C1 segment of cervical spinal cord (tissue), 14 donors: ENCODE measurements at regions not wholly inside any gene's neighbourhood (a gene's known extent, or its start where the extent isn't known, plus 50 kb on each side); places are given as distances from the start of the nearest gene placed in this dataset.
A peak's percentile ranks its signal among the peaks of the same experiment; 100 is the strongest.

Source experiments
- DNase-seq, 14 donors: peaks; one replicate each; lab custom pipeline; 2025; lab: John Stamatoyannopoulos, UW

GRCh38 chr11:71356904-71357303 lies 91.3 kb downstream of the DHCR7 start:
- DNase-seq = no peak

DNA sequence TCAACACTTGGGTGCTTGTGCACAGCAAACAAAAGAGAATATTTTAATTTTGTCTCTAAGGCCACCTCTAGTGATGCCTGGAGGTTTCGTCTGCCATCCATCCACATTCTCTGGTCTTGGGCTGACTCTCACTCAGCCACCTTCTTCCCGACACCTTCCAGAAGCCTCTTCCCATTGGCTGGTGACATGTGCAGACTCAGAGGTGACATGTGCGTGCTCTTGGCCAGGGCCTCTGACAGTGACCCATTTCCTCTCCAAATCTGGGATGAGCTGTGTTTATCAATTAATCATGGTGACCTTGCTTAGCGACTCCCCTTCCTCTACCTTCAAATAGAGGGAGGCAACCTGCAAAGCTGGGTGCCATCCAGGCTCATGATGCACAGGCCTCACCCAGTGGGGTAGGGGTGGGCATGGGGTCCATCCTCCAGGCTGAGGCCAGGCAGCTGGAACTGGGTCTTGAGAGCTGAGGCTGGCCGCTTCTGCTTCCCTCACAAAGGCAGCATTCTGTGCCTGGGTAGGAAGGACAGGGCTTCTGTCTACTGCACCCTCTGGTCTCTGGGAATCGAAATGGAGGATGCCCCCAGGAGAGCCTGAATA lies 91.8 kb downstream of the DHCR7 start:
- DNase-seq = no peak

DNA sequence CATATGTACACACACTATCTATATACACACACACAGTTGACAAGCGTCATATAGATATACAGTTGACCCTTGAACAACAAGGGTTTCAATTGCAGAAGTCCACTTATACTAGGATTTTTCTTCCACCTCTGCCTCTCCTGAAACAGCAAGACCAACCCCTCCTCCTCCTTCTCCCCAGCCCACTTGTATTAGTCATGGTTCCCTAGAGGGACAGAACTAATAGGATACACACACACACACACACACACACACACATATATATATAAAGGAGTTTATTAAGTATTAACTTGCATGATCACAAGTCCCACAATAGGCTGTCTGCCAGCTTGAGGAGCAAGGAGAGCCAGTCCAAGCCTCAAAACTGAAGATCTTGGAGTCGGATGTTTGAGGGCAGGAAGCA lies 92.9 kb downstream of the DHCR7 start:
- no peak for DNase-seq

- DNase-seq = peak in 1 of 14 donors; percentile 50
These were observed 93.6 kb downstream of the DHCR7 start for GRCh38 chr11:71354394-71355105.

DNA sequence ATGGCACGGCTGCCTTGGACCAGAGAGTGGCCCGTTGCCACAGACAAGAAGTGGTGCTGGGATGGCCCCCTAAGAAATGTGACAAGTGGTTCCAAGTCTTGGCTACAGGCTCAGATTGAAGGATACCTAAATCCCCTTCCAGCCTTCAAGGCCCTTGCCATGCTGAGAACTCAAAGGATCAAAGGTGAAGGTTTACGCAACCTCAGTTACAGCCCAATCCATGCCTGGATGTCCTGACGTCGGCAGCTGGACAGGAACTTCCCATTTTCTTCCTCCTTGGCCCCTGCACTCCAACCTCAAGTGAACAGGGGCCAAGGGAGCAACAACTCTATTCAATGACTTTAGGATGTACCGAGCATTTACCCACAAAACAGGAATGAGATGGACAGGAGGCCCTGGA lies 95.4 kb downstream of the DHCR7 start:
- DNase-seq = no peak

DNA sequence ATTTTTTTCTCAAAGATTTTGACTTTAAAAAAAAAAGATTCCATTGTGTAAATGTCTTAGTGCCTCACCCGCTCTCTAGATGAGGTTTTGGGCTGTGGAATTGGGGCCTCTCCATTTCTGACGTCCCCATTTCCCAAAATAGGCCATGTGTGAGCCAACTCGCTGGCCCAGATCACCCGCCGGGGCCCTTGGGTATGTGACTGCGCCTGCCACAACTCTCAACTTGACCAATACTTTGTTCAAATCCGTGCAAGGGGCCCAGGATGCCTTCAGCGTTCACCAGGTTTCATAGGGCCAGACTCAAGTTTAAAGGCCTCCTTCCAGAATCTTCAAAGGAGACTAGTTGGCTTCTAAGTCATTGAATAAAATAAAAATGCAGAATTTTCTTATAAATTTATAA lies 96.0 kb downstream of the DHCR7 start:
- no peak for DNase-seq

- no peak for DNase-seq
These were observed 97.2 kb upstream of the SHANK2 start for GRCh38 chr11:71349627-71350026.

GRCh38 chr11:71343828-71344400 lies 91.5 kb upstream of the SHANK2 start:
- DNase-seq = no peak

DNA sequence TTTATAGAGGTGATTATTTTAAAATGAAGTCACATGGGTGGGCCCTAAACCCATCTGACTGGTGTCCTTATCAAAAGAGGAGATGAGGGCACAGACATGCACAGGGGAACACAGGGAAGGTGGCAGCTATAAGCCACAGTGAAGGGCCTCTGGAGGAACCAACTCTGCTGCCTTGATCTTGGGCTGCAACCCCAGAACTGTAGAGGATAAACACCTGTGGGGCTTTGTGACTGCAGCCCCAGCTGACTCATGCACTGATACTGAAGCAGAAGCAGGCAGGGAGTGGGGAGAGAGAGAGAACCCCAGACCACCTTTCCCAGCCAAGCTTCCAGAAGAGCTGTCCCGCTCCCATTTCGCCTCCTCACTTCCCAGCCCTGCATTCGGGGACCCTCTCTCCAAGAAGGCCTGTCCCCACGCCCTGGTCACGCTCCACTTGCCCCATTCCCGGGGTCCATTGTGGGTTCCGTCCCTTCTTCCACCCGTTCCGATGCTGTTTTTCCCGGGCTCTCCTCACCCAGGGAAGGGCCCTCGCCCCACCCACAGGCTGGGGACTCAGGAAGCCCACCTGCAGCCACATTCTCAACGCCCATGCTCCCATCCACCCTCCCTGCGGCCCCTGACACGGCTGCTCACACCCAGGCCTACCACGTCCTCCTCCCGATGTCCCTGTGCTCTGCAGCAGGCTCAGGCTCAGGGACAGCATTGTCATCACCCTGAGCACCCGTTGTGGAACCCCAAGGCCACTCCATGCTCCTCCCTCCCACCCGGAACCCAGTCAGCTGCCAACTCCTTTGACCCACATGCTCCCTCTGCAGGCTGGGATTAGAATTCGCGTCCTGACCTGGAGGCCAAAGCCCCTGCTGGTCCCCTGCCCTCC lies 90.8 kb upstream of the SHANK2 start:
- DNase-seq = no peak

DNA sequence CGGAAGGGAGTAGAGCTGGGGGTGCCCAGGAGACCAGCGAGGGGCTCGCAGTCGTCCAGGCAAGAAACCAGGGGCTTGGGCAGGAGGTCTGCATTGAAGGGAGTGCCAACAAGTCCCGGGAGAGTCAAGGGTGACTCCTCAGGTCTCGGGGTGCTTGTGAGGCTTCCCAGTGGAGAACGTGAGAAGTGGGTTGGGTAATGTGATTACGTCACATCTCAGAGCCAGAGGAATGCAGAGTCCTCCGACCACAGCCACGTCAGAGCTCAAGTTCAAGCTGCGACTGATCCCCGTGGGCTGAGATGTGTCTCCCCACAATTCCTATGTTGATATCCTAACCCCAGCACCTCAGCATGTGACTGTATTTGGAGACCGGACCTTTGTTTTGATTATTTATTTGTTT lies 89.7 kb upstream of the SHANK2 start:
- DNase-seq = no peak

- DNase-seq = no peak
These were observed 89.2 kb upstream of the SHANK2 start for GRCh38 chr11:71341596-71341995.

DNA sequence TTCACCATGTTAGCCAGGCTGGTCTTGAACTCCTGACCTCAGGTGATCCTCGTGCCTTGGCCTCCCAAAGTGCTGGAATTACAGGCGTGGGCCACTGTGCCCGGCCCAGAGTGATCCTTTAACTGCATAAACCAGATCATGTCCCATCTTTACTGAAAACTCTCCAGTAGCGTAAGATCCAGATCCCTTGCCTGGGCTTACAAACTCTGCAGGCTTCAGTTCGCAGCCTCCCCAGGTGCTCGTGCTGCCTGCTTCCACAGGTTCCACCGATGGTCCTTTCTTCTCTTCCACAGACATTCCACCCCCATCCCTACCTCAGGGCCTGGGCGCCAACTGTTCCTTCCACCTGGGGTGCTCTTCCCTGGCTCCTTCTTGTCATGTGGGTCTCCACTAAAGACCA lies 88.8 kb upstream of the SHANK2 start:
- DNase-seq = no peak

- no peak for DNase-seq
These were observed 87.8 kb upstream of the SHANK2 start for GRCh38 chr11:71340086-71340606.

DNA sequence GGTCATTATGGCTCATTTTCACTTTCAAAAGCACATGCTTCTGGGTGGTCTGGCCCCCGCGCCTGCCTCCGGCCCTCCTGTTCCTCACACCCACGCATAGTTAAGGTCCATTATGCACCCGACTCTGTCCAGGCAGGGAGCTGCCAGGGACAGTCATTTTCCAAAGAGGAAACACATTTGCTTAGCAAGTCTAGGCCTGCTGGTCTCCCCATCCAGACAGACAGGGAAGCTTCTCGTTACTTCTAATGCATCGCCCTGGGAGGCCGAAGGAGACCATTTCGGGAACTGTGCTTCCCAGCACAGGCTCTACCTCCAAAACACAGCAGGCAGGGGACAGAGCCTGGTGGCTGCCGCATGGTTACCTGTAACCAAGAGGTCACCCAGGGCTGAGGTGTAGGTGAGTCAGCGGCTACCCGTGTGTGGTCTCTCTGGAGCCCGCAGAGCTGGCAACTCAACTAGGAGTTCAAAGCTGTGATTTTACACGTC lies 87.1 kb upstream of the SHANK2 start:
- DNase-seq = no peak

DNA sequence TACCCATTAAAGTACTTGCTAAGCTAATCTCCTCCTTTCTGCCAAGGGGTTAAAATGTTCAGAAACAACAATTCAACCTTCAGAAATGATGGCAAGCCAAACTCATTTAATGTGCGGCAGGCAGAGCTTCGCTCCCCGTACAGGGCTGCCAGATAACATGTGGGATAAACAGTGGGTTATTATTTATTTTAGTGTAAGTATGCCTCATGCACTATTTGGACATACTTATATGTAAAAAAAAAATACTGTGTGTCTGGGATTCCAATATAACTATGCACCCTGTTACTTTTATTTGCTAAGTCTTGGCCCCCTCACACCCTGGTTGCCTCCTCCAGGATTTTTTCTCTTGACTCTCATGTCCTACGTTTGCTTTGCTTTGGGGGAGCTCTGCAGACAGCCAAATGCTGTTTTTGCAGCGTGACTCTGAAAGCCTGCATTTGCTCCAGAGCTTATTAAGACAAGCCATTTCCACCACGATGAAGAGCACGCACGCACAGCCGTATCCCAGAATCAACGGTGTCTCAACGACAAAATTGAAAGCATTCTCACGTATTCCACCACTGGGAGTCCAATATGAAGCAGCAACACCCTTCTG lies 86.5 kb upstream of the SHANK2 start:
- no peak for DNase-seq

- DNase-seq = no peak
These were observed 84.8 kb upstream of the SHANK2 start for GRCh38 chr11:71336996-71337754.

DNA sequence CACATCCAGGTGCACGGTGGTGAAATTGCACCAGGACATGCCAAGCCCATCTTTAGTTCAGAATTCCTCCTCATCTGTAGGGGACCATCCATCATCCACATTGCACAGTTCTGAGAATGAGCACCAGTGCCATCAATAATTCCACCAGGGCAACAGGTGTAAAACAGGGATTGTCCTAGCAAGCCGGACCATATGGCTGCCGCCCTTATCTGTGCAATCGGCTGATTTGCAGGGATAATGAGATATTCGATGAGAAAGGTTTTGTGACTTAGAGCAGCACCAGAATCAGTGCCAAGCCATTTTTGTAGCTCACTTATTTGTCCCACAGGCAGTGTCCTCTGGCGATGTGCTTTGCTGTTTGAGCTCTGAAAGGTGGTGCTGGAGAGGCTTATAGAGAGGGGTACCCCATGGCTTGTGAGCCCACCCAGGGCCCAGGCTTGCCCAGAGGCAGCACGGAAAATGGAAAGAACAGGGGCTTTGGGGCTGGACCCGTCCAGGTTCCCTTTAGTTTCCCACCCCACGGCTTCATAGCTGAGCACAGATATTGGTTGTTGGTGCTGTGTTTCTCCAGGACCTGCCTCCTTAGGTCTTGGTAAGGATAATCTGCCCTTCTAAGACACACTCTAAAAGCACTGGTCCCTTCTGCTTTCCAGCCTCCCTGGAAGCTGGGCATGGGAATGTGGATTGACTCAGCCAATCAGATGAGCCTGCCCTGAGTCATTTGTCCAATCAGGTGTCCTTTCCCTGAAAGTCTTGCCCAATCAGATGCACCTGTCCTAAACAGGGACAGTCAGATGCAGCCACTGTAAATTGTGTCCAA lies 84.0 kb upstream of the SHANK2 start:
- no peak for DNase-seq

DNA sequence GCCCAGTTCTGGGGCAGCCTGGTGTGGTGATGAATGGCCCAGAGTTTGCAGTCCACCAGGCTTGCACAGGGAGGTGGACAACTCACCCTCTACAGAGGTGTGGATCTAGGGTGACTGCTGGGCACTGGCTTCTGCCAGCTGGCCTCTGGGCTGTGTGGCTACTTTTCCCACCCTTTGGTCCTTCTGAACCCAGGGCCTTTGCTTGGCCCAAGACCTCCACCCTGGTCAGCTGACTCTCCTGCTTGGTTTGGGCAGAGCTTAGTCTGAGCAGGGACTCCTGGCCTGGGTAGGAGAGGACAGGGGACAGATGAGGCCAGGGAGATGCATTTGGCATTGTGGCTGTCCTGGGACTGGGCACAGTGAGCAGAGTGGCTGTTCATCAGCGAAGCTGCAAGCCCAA lies 83.0 kb upstream of the SHANK2 start:
- no peak for DNase-seq

DNA sequence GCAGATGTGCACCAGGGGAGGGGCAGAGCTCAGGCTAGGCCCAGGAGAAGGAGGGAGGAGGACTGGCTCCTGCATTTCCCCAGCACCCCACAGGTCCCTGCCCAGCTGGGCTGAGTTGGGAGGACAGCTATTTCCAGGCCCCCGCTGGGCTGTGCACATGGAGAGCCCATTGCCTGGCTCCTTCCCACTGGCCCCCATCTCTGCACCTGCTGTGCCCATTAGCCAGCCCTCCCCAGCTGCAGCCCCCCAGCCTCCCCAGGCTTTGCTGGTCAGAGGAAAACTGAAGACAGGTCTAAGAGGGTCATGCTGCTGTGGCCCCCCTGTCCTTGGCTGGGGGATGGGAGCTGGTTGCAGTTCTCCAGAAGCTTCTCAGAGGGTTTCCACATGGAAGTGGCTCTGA lies 81.8 kb upstream of the SHANK2 start:
- DNase-seq = no peak

DNA sequence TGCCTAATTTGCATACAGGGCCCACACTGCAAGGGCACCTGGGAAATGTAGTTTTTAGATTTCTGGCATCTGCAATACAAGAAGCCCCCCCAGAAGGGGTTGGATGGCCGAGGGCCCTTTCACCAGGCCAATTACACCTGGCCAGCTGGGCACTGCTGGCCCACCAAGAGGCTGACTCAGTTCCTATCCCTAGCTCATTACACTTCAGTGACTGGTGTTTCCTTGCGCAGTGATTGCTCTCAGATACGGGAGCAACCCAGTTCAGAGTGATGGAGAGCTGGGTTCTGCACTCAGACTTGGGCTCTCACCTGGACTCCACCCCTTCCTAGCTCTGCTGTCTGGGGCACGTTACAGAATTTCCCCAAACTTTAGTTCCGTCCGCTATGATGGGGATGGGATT lies 81.1 kb upstream of the SHANK2 start:
- no peak for DNase-seq
